HUES64 (cell line): ENCODE measurements at regions not wholly inside any gene's neighbourhood (a gene's known extent, or its start where the extent isn't known, plus 50 kb on each side); places are given as distances from the start of the nearest gene placed in this dataset.
"Not testable (repeated sequence)": the region's sequence is repeated elsewhere in the genome, so short reads cannot be mapped to it uniquely, and the experiment has no call there.

ENCODE experiments used
- H3K27ac ChIP-seq: 2 replicates; pipeline ENCODE4 v1.7.0; 2013; ENCODE audit warnings: low read depth, low read length, inconsistent platforms
- H3K27me3 ChIP-seq: 2 replicates; pipeline ENCODE4 v1.6.1; 2013; ENCODE audit warnings: mild to moderate bottlenecking, low read length; ENCODE audit not compliant: insufficient read depth
- H3K36me3 ChIP-seq: 2 replicates; pipeline ENCODE4 v1.6.1; 2013; ENCODE audit warnings: mild to moderate bottlenecking, low read length; ENCODE audit not compliant: insufficient read depth
- H3K4me1 ChIP-seq: 2 replicates; pipeline ENCODE4 v1.6.1; 2013; ENCODE audit warnings: mild to moderate bottlenecking, low read length, moderate library complexity; ENCODE audit not compliant: insufficient read depth
- H3K4me3 ChIP-seq: 2 replicates; pipeline ENCODE4 v1.5.1; 2013; ENCODE audit warnings: mild to moderate bottlenecking, low read length, moderate library complexity
- H3K9ac ChIP-seq: 2 replicates; pipeline ENCODE4 v1.6.1; 2013; ENCODE audit warnings: mild to moderate bottlenecking, low read depth, low read length
- H3K9me3 ChIP-seq: 2 replicates; pipeline ENCODE4 v1.6.1; 2013; ENCODE audit warnings: low read depth, low read length; ENCODE audit not compliant: insufficient read depth
- WGBS: fragments of 150-250, 120-280 bp; methylation state at CpG from one replicate; pipeline ENCODE4 v1.1.7; 2013; ENCODE audit warnings: missing lambda C conversion rate; 5-methylcytosine and 5-hydroxymethylcytosine counted together

DNA sequence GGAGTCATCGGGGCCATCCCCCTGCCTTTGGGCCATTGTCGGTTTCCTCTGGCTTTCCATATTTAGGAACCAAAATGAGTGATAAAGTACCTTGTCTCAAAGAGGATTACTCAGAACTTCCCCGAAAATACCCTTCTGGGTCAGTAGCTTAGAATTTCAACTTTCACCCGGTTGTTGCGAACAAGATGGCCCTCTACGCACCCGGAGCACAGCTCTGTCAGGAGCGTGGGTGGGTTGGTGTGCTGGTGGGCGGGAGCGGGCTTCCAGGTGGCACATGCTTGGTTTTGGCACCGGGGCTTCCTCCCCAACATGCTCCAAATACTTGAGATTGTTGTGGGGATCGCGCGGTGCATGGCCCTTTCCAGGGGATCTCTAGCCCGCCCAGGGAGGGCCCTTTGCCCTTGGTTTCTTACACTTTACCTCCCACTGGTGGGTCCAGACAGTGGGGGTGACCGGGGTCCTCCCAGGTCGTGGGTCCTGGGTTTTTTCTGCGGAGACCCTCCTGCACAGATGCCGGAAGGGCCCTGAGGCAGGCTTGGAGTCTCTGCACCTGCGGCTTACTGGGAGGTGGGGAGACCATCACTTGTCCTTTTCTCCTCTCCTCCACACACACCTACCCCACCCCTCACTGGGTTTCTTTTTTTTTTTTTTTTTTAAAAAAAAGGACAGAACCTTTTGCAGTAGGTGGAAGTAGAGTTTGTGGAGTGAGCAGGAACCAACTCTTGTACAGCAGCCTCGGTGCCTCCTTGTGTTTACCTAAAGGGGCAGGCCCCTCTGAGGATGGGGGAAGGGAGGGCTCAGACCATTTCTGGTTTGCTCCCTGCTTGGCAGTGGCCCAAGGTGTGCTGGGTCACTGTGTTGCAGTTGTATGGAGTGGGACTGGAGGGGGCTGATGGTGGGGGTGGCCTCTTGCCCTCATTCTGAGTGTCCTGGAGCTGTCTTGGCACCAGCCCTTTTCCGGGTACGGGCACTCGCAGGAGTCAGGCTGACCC, 142.1 kb downstream of the SEC14L1 start:
- 60% methylated on average over 23 of the region's 24 CpGs for WGBS
- no peak overlapping the region for H3K9ac ChIP-seq
- H3K27me3 ChIP-seq: peaks cover 29% of the 10 kb centered on the region
- no peaks in the 10 kb centered on the region for H3K36me3 ChIP-seq
- peaks cover 28% of the 10 kb centered on the region for H3K4me1 ChIP-seq
- no peaks in the 10 kb centered on the region for H3K9me3 ChIP-seq
- H3K4me3 ChIP-seq: peak overlapping the region; percentile 73; the same call in 1 of the 2 replicates
- no peak overlapping the region for H3K27ac ChIP-seq

DNA sequence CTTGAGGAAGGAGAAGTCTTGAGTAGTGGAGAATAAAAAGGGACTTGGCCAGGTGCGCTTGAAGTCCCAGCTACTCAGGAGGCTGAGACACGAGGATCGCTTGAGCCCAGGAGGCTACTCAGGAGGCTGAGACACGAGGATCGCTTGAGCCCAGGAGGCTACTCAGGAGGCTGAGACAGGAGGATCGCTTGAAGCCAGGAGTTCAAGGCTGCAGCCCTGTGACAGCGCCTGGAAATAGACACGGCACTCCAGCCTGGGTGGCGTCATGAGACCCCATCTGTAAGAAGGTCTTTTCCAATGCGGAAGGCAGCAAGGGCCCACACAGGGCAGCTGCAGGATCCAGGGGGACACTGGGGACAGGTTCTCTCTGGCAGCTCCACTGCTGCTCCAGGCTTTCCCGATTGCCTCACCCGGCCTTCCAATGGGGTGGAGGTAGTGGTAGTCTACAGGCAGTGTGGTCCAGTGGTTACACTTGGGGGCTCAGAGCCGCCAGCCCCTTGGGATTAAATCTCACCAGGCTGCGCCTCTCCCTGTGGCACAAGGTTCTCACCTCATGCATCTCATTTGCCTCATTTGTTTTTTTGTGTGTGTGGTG, 143.4 kb downstream of the SEC14L1 start:
- Histone ChIP-seq H3K4me1 (peaks cover 37% of the 10 kb centered on the region), H3K9ac (no peak overlapping the region), H3K4me3 (no peak overlapping the region), H3K27ac (no peak overlapping the region), H3K9me3 (no peaks in the 10 kb centered on the region), H3K36me3 (no peaks in the 10 kb centered on the region), H3K27me3 (peaks cover 29% of the 10 kb centered on the region)
- 91% methylated on average over 14 of the region's 14 CpGs for WGBS

DNA sequence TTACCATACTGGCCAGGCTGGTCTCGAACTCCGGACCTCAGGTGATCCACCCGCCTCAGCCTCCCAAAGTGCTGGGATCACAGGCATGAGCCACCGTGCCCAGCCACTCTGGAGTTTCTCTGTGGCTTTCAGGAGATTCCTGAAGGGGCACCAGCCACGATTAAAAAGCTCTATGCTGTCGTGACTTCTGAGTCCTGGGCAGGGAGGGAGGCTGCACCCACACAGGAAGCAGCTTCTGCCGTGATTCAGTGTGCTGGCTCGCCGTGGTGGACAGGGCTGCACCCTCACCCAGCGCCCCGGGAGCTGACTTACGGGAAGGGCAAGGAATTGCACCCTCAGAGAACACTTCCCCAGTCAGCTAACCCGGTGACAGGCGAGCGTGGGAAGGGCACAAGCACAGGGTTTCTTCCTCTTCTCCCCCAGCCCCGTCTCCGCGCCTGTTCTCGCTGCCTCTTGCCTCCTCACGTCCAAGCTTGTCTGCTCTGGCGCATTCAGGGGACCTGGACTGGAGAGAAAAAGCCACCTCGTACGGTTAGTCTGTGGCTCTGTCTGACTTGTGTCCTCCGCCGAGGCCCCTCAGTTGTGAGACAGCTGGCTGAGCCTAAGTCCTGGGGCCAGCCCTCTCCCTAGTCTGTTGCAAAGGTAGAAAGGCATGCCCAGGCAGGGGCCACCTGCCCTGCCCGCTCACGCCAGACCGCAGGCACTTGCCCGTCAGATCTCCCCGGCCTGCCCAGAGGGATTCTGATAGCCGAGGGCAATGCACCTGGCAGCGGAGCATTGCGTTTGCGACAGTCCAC, 145.0 kb downstream of the SEC14L1 start:
- H3K9ac ChIP-seq: peak overlapping the region; percentile 38; the same call in 1 of the 2 replicates
- H3K9me3 ChIP-seq: no peaks in the 10 kb centered on the region
- H3K27me3 ChIP-seq: peaks cover 13% of the 10 kb centered on the region
- no peak overlapping the region for H3K27ac ChIP-seq
- 89% methylated on average over 34 of the region's 34 CpGs for WGBS
- H3K36me3 ChIP-seq: no peaks in the 10 kb centered on the region
- peaks cover 26% of the 10 kb centered on the region for H3K4me1 ChIP-seq
- H3K4me3 ChIP-seq: no peak overlapping the region

DNA sequence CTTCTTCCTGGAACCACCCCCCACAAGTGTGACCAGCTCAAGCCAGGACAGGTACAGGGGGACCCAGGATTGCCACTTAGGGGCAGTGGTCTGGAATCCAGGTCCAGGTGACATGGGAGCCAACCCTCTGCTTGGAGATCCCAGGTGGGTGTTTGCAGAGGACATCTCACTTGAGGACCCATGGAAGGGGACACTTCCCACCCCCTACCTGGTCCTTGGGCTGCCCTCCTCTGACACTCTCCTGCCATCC, 145.5 kb downstream of the SEC14L1 start:
- no peak overlapping the region for H3K27ac ChIP-seq
- H3K4me1 ChIP-seq: peaks cover 26% of the 10 kb centered on the region
- H3K9me3 ChIP-seq: no peaks in the 10 kb centered on the region
- no peak overlapping the region; the same call in 1 of the 2 replicates for H3K9ac ChIP-seq
- no peak overlapping the region for H3K4me3 ChIP-seq
- H3K27me3 ChIP-seq: peaks cover 12% of the 10 kb centered on the region
- H3K36me3 ChIP-seq: no peaks in the 10 kb centered on the region

DNA sequence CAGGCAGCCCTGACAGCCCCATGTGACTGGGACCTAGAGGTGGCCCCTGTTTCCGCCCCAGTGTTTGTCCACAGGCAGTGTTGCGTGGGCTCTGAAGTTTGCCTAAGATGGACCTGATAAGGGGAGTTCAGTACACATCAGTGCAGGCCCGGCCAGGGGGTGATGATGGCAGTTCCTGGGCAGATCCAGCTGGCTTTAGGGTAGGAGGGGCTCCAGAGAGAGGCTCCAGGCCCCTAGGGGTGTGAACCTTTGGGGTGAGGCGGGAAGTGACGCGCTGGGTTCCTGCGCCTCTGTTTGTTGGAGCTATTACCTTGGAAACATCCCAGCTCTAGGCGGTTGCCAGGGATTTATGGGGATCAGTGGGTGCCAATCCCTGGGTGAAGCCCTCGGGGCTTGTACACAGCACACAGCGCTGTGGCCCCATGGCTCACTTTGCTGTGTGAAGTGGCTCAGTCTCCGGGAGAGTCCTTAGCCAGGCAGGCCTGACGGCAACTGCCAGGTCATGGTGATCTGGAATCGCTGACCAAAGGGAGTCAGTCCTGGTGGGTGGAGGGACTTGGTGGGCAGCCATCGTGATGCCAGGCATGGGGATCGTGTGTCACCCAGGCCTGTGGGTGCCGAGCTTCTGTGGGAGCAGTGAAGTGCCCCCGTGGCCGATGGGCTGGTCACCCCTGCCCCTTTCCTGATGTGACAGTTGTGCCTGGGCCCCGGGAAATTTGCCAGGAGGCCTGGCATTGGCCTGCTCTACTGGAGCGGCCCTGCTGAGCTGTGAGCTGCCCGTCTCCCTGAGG, 146.1 kb downstream of the SEC14L1 start:
- WGBS: 90% methylated on average over 21 of the region's 21 CpGs
- Histone ChIP-seq H3K4me1 (peaks cover 26% of the 10 kb centered on the region), H3K9ac (no peak overlapping the region; the same call in 1 of the 2 replicates), H3K27me3 (peaks cover 7% of the 10 kb centered on the region), H3K9me3 (no peaks in the 10 kb centered on the region), H3K4me3 (no peak overlapping the region), H3K36me3 (no peaks in the 10 kb centered on the region), H3K27ac (no peak overlapping the region)

DNA sequence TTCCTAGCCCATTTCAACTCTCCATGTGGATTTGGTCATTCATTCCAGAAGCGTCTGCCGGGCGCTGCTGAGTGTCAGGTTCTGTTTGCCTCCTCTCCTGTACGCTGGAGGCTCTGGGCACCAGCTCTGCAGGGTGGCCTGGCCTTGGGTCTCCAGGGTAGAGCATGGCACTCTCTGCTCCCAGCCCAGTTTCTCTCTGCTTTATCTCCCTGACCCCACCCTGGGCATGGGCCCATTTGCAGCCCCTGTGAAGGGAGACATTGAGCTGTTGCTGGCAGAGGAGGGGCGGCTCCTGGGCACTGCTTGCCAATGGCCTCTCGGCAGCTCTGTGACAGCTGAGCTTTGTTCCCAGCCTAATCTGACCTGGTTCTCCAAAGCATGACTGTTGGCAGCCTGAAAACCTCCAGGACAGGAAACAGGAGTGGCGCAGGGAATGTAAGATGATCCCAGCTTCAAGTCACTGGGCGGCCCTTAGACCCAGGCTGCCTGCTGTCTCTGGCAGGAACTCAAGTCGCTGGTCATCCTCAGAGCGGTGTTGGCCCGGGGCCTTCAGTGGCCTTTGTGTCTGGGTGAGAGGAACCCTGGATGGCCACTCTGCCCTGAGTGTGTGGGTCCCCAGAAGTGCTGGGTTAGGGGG, 146.8 kb downstream of the SEC14L1 start:
- Histone ChIP-seq H3K36me3 (no peaks in the 10 kb centered on the region), H3K4me1 (peaks cover 26% of the 10 kb centered on the region), H3K27ac (peak overlapping the region; percentile 40; the same call in 1 of the 2 replicates), H3K9ac (no peak overlapping the region), H3K27me3 (0 out of 2 replicates have a peak, but pooled peaks cover under 1% of the 10 kb centered on the region), H3K4me3 (no peak overlapping the region), H3K9me3 (no peaks in the 10 kb centered on the region)
- WGBS: 64% methylated on average over 11 of the region's 11 CpGs

DNA sequence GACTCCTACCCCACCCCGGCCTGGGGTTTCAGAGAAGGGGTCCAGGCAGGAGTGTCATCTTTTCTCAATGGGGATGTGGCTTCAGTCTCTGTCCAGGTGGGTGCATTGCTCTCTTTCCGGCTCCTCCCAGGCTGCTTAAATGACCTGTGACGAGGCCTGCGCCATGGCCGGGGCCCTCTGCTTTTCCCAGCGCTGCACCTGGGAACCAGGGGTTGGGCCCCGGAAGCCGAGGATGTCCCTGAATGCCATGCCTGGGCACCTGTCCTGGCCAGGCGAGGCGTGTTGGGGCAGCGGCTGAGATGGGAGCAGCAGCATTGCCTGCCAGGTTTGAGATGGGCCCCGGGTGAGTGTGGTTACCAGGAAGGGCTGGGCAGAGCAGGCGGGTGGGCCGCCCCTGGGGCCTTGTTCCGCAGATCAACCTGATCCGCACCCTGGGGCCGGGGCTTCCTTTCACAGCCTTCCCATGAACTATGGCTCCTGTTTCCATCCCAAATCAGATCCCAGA, 147.4 kb downstream of the SEC14L1 start:
- WGBS: 87% methylated on average over 17 of the region's 17 CpGs
- no peaks in the 10 kb centered on the region for H3K9me3 ChIP-seq
- H3K27ac ChIP-seq: peak overlapping the region; percentile 49; the same call in 1 of the 2 replicates
- no peaks in the 10 kb centered on the region for H3K36me3 ChIP-seq
- no peaks in the 10 kb centered on the region for H3K27me3 ChIP-seq
- H3K9ac ChIP-seq: no peak overlapping the region
- H3K4me3 ChIP-seq: no peak overlapping the region
- H3K4me1 ChIP-seq: peaks cover 22% of the 10 kb centered on the region

DNA sequence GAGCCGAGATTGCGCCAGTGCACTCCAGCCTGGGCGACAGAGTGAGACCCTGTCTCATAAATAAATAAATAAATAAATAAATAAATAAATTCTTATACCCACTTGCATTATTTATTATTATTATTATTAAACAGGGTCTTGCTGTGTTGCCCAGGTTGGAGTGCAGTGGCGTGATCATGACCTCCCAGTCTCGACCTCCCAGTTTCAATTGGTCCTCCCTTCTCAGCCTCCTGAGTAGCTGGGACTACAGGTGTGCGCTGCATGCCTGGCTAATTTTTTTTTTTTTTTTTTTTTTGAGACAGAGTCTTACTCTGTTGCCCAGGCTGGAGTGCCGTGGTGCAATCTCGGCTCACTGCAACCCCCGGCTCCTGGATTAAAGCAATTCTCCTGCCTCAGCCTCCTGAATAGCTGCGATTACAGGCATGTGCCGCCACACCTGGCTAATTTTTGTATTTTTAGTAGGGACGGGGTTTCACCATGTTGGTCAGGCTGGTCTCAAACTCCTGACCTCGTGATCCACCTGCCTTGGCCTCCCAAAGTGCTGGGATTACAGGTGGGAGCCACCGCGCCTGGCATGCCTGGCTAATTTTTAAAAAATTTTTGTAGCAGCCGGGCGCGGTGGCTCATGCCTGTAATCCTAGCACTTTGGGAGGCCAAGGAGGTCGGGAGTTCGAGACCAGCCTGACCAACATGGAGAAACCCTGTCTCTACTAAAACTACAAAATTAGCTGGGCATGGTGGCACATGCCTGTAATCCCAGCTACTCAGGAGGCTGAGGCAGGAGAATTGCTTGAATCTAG, 150.2 kb downstream of the SEC14L1 start:
- 97% methylated on average over 17 of the region's 20 CpGs for WGBS
- peaks cover 17% of the 10 kb centered on the region for H3K4me1 ChIP-seq
- H3K9me3 ChIP-seq, H3K27ac ChIP-seq, H3K36me3 ChIP-seq, H3K4me3 ChIP-seq, H3K9ac ChIP-seq, H3K27me3 ChIP-seq: not testable (repeated sequence)

DNA sequence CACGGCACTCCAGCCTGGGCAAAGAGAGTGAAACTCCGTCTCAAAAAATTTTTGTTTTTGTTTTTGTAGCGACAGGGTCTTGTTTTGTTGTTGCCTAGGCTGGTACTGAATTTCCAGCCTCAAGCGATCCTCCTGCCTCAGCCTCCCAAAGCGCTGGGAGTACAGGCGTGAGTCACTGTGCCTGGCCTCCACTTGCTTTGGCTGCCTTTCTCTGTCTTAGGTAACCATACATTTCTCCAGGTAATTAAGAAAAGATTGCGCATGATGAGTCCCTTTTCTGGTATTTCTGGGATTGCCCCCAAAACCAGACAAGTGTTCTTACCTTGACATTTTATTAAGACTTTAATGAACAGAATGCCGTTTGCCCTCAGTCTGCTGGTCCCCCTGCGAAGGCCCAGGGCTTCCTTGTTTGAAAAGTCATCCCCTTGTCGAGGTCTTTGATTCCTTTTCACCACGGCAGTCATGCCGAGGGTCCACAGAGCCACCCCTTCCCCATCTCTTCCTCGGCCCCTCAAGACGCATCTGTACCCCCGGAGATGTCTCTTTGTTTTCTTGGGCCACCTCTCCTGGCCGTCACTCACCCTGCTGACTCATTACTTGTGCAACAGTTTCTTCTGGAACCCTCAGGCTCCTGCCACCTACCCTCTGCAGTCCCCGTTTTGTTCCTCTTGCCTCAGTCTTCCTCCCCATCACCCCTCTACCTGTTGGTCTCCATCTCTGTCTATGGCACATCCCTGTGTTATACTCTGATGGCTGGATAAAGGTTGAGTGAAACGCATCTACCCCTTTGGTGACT, 151.0 kb downstream of the SEC14L1 start:
- no peaks in the 10 kb centered on the region for H3K9me3 ChIP-seq
- no peak overlapping the region for H3K4me3 ChIP-seq
- H3K9ac ChIP-seq: no peak overlapping the region
- H3K4me1 ChIP-seq: peaks cover 17% of the 10 kb centered on the region
- no peak overlapping the region for H3K27ac ChIP-seq
- 93% methylated on average over 18 of the region's 18 CpGs for WGBS
- H3K36me3 ChIP-seq: peaks cover 3% of the 10 kb centered on the region; the same call in 1 of the 2 replicates
- no peaks in the 10 kb centered on the region for H3K27me3 ChIP-seq
